Neural progenitor cell (in vitro differentiated cells): ENCODE measurements at regions not wholly inside any gene's neighbourhood (a gene's known extent, or its start where the extent isn't known, plus 50 kb on each side); places are given as distances from the start of the nearest gene placed in this dataset.

Experiments used
- DNase-seq: peaks from one replicate; pipeline ENCODE4 v3.0.0-alpha.2; 2016; ENCODE audit warnings: low spot score
- H2AFZ ChIP-seq: fragments of 200-600 bp; sonication (generic); replicated peaks from 2 replicates; pipeline ENCODE4 v1.6.1; 2016; ENCODE audit warnings: antibody characterized with exemption
- H3F3A ChIP-seq: fragments of 200-600 bp; sonication (generic); 2 replicates; pipeline ENCODE4 v1.6.1; 2016; ENCODE audit warnings: antibody characterized with exemption, low read depth
- H3K27ac ChIP-seq: fragments of 200-600 bp; sonication (generic); 2 replicates; pipeline ENCODE4 v1.5.1; 2016; ENCODE audit warnings: mild to moderate bottlenecking
- H3K27me3 ChIP-seq: fragments of 200-600 bp; sonication (generic); 2 replicates; pipeline ENCODE4 v1.6.1; 2016; ENCODE audit warnings: mild to moderate bottlenecking, moderate library complexity
- H3K36me3 ChIP-seq: fragments of 200-600 bp; sonication (generic); 2 replicates; pipeline ENCODE4 v1.5.1; 2016
- H3K4me1 ChIP-seq: fragments of 200-600 bp; sonication (generic); 2 replicates; pipeline ENCODE4 v1.6.1; 2016; ENCODE audit warnings: mixed run types
- H3K4me2 ChIP-seq: fragments of 200-600 bp; sonication (generic); 2 replicates; pipeline ENCODE4 v1.6.1; 2016
- H3K4me3 ChIP-seq: fragments of 200-600 bp; sonication (generic); 2 replicates; pipeline ENCODE4 v1.5.1; 2016
- H3K79me2 ChIP-seq: fragments of 200-600 bp; sonication (generic); 2 replicates; pipeline ENCODE4 v1.6.1; 2016; ENCODE audit warnings: low read depth
- H3K9ac ChIP-seq: fragments of 200-600 bp; sonication (generic); 2 replicates; pipeline ENCODE4 v1.6.1; 2016
- H3K9me3 ChIP-seq: fragments of 200-600 bp; sonication (generic); 2 replicates; pipeline ENCODE4 v1.5.1; 2016; ENCODE audit warnings: low read depth
- H4K20me1 ChIP-seq: fragments of 200-600 bp; sonication (generic); 2 replicates; pipeline ENCODE4 v1.6.1; 2016; ENCODE audit warnings: low read depth
- H3K27ac Mint-ChIP-seq: 3 replicates; pipeline ENCODE4 v1.8.0; 2021; ENCODE audit warnings: mixed read lengths
- H3K27me3 Mint-ChIP-seq: 2 replicates; pipeline ENCODE4 v1.8.0; 2022; ENCODE audit warnings: low read depth, mild to moderate bottlenecking, inconsistent platforms, moderate library complexity, mixed read lengths; ENCODE audit not compliant: insufficient read depth
- H3K36me3 Mint-ChIP-seq: 3 replicates; pipeline ENCODE4 v1.8.0; 2021; ENCODE audit warnings: mixed read lengths
- H3K4me1 Mint-ChIP-seq: 3 replicates; pipeline ENCODE4 v1.8.0; 2021; ENCODE audit warnings: mixed read lengths
- H3K4me3 Mint-ChIP-seq: 3 replicates; pipeline ENCODE4 v1.8.0; 2021; ENCODE audit warnings: mild to moderate bottlenecking, moderate library complexity, mixed read lengths
- H3K9me3 Mint-ChIP-seq: 3 replicates; pipeline ENCODE4 v1.8.0; 2020; ENCODE audit warnings: mixed read lengths
- CTCF ChIP-seq: fragments of 200-600 bp; sonication (generic); IDR thresholded peaks from 2 replicates; pipeline ENCODE4 v1.5.1; 2017; ENCODE audit warnings: antibody characterized with exemption, mild to moderate bottlenecking
- EZH2 ChIP-seq: fragments of 200-600 bp; sonication (generic); IDR thresholded peaks from 2 replicates; pipeline ENCODE4 v1.6.1; 2017; ENCODE audit warnings: antibody characterized with exemption, mild to moderate bottlenecking, moderate library complexity
- EZH2phosphoT487 ChIP-seq: fragments of 200-600 bp; sonication (generic); IDR thresholded peaks from 2 replicates; pipeline ENCODE4 v1.6.1; 2017; ENCODE audit warnings: antibody characterized with exemption

- DNase-seq = no peak
- Histone ChIP-seq H3F3A (peaks cover 2% of the 10 kb centered on the region), H3K4me2 (no peak overlapping the region), H3K4me3 (no peak overlapping the region), H3K36me3 (no peaks in the 10 kb centered on the region), H3K79me2 (no peaks in the 10 kb centered on the region), H3K27ac (no peak overlapping the region), H2AFZ (no peak overlapping the region), H3K9me3 (no peaks in the 10 kb centered on the region), H4K20me1 (no peaks in the 10 kb centered on the region), H3K4me1 (peaks cover 4% of the 10 kb centered on the region), H3K9ac (no peak overlapping the region), H3K27me3 (no peaks in the 10 kb centered on the region)
- peaks cover 2% of the 10 kb centered on the region for H3K4me1 Mint-ChIP-seq
- TF ChIP-seq CTCF (no peak), EZH2 (no peak), EZH2phosphoT487 (no peak)
- no peaks in the 10 kb centered on the region for H3K27me3 Mint-ChIP-seq
- no peak overlapping the region for H3K4me3 Mint-ChIP-seq
- H3K27ac Mint-ChIP-seq = no peak overlapping the region
- H3K36me3 Mint-ChIP-seq = no peaks in the 10 kb centered on the region
- peaks cover 2% of the 10 kb centered on the region for H3K9me3 Mint-ChIP-seq
Measured at GRCh38 chr2:18927525-18928232, 338.3 kb upstream of the NT5C1B start.

GRCh38 chr2:18926631-18927524 is 337.5 kb upstream of the NT5C1B start:
- Histone ChIP-seq H3K4me1 (no peaks in the 10 kb centered on the region), H3K27ac (no peak overlapping the region), H3K9me3 (no peaks in the 10 kb centered on the region), H3K79me2 (no peaks in the 10 kb centered on the region), H3K27me3 (no peaks in the 10 kb centered on the region), H3K9ac (no peak overlapping the region), H3F3A (no peaks in the 10 kb centered on the region), H3K4me3 (no peak overlapping the region), H3K4me2 (no peak overlapping the region), H2AFZ (no peak overlapping the region), H3K36me3 (no peaks in the 10 kb centered on the region), H4K20me1 (no peaks in the 10 kb centered on the region)
- no peak overlapping the region for H3K27ac Mint-ChIP-seq
- H3K36me3 Mint-ChIP-seq = no peaks in the 10 kb centered on the region
- no peak for TF ChIP-seq CTCF
- TF ChIP-seq EZH2phosphoT487 = no peak
- no peak for TF ChIP-seq EZH2
- no peak overlapping the region for H3K4me3 Mint-ChIP-seq
- H3K27me3 Mint-ChIP-seq = no peaks in the 10 kb centered on the region
- H3K4me1 Mint-ChIP-seq = no peaks in the 10 kb centered on the region
- no peak for DNase-seq
- H3K9me3 Mint-ChIP-seq = peaks cover 2% of the 10 kb centered on the region

- Histone ChIP-seq H3K4me3 (no peak overlapping the region), H2AFZ (no peak overlapping the region), H3K27ac (no peak overlapping the region), H3K9me3 (no peaks in the 10 kb centered on the region), H3K79me2 (no peaks in the 10 kb centered on the region), H3F3A (no peaks in the 10 kb centered on the region), H4K20me1 (no peaks in the 10 kb centered on the region), H3K4me2 (no peak overlapping the region), H3K9ac (no peak overlapping the region), H3K36me3 (no peaks in the 10 kb centered on the region), H3K4me1 (no peaks in the 10 kb centered on the region), H3K27me3 (no peaks in the 10 kb centered on the region)
- no peak for DNase-seq
- TF ChIP-seq CTCF (no peak), EZH2phosphoT487 (no peak), EZH2 (no peak)
- Mint-ChIP-seq H3K36me3 (no peaks in the 10 kb centered on the region), H3K4me3 (no peak overlapping the region), H3K27ac (no peak overlapping the region), H3K9me3 (peaks cover 2% of the 10 kb centered on the region), H3K4me1 (no peaks in the 10 kb centered on the region), H3K27me3 (no peaks in the 10 kb centered on the region)
Measured at GRCh38 chr2:18925296-18925695, 335.9 kb upstream of the NT5C1B start.
